GM23248 (cell line): ENCODE measurements at regions not wholly inside any gene's neighbourhood (a gene's known extent, or its start where the extent isn't known, plus 50 kb on each side); places are given as distances from the start of the nearest gene placed in this dataset.
"Not testable (repeated sequence)": the region's sequence is repeated elsewhere in the genome, so short reads cannot be mapped to it uniquely, and the experiment has no call there.

Experiments
- EZH2 ChIP-seq: fragments of 200-600 bp; sonication (generic); IDR thresholded peaks from 2 replicates; pipeline ENCODE4 v1.6.1; 2018; ENCODE audit warnings: antibody characterized with exemption, mild to moderate bottlenecking; ENCODE audit not compliant: insufficient read depth, poor library complexity, severe bottlenecking
- EZH2phosphoT487 ChIP-seq: fragments of 200-600 bp; sonication (generic); IDR thresholded peaks from 2 replicates; pipeline ENCODE4 v1.6.1; 2018; ENCODE audit warnings: antibody characterized with exemption, moderate library complexity, mild to moderate bottlenecking, low read depth; ENCODE audit not compliant: insufficient read depth

DNA sequence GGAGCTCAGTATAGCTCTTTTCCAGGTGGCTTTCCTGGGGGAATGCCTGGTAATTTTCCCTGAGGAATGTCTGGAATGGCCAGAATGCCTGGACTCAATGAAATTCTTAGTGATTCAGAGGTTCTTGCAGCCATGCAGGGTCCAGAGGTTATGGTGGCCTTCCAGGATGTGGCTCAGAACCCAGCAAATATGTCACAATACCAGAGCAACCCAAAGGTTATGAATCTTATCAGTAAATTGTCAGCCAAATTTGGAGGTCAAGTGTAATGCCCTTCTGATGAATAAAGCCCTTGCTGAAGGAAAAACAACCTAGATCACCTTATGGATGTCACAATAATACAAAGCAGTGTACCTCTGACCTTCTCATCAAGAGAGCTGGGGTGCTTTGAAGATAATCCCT is 100.3 kb downstream of the TMEM167A start:
- TF ChIP-seq EZH2phosphoT487, EZH2: not testable (repeated sequence)
